HG03025 (cell line): ENCODE measurements at regions not wholly inside any gene's neighbourhood (a gene's known extent, or its start where the extent isn't known, plus 50 kb on each side); places are given as distances from the start of the nearest gene placed in this dataset.

Experiments used
- ATAC-seq: cut with Tn5 transposase; IDR thresholded peaks from one replicate; pipeline ENCODE4 v1.9.1; 2021; ENCODE audit warnings: mild to moderate bottlenecking, moderate library complexity; ENCODE audit not compliant: unreplicated experiment, low FRiP score

GRCh38 chr11:109791337-109791736 lies 301.9 kb upstream of the ZC3H12C start:
- no peak for ATAC-seq

GRCh38 chr11:109794501-109794900 lies 298.7 kb upstream of the ZC3H12C start:
- ATAC-seq = no peak

GRCh38 chr11:109795234-109795633 lies 298.0 kb upstream of the ZC3H12C start:
- ATAC-seq = no peak

- ATAC-seq = no peak
Measured at GRCh38 chr11:109796253-109796652, 296.9 kb upstream of the ZC3H12C start.

- ATAC-seq = no peak
Measured at GRCh38 chr11:109798521-109798920, 294.7 kb upstream of the ZC3H12C start.

GRCh38 chr11:109799604-109800003 lies 293.6 kb upstream of the ZC3H12C start:
- no peak for ATAC-seq

- ATAC-seq = no peak
Measured at GRCh38 chr11:109804911-109805310, 288.3 kb upstream of the ZC3H12C start.

- no peak for ATAC-seq
Measured at GRCh38 chr11:109806205-109806604, 287.0 kb upstream of the ZC3H12C start.

- no peak for ATAC-seq
Measured at GRCh38 chr11:109808569-109808968, 284.6 kb upstream of the ZC3H12C start.

GRCh38 chr11:109814824-109815223 lies 278.4 kb upstream of the ZC3H12C start:
- no peak for ATAC-seq

GRCh38 chr11:109815500-109816150 lies 277.6 kb upstream of the ZC3H12C start:
- no peak for ATAC-seq

- no peak for ATAC-seq
Measured at GRCh38 chr11:109818290-109818689, 274.9 kb upstream of the ZC3H12C start.

GRCh38 chr11:109819410-109819809 lies 273.8 kb upstream of the ZC3H12C start:
- ATAC-seq = no peak

- ATAC-seq = no peak
Measured at GRCh38 chr11:109821511-109821910, 271.7 kb upstream of the ZC3H12C start.

GRCh38 chr11:109822436-109823102 lies 270.6 kb upstream of the ZC3H12C start:
- ATAC-seq = no peak

GRCh38 chr11:109828387-109828786 lies 264.8 kb upstream of the ZC3H12C start:
- no peak for ATAC-seq

GRCh38 chr11:109838026-109838425 lies 255.2 kb upstream of the ZC3H12C start:
- ATAC-seq = no peak

- no peak for ATAC-seq
Measured at GRCh38 chr11:109845437-109845836, 247.8 kb upstream of the ZC3H12C start.

GRCh38 chr11:109847621-109848020 lies 245.6 kb upstream of the ZC3H12C start:
- ATAC-seq = no peak

GRCh38 chr11:109849051-109849450 lies 244.1 kb upstream of the ZC3H12C start:
- ATAC-seq = no peak

GRCh38 chr11:109849946-109850345 lies 243.2 kb upstream of the ZC3H12C start:
- no peak for ATAC-seq

GRCh38 chr11:109851780-109852390 lies 241.3 kb upstream of the ZC3H12C start:
- no peak for ATAC-seq
